Astrocyte (in vitro differentiated cells and primary cell): ENCODE measurements at regions not wholly inside any gene's neighbourhood (a gene's known extent, or its start where the extent isn't known, plus 50 kb on each side); places are given as distances from the start of the nearest gene placed in this dataset.

Experiments used
- DNase-seq: peaks from one replicate; pipeline ENCODE4 v3.0.0-alpha.2; 2010; ENCODE audit warnings: low read depth
- FAIRE-seq: peaks from 2 replicates; lab custom pipeline; 2011; peaks lifted over from hg19 to GRCh38; lab: Jason Lieb, UNC
- H2AFZ ChIP-seq: 2 replicates; pipeline ENCODE4 v1.6.0; 2012; ENCODE audit warnings: low read depth, low read length, inconsistent platforms
- H3K27ac ChIP-seq: 2 replicates; pipeline ENCODE4 v1.5.1; 2011; ENCODE audit warnings: low read depth, low read length, inconsistent platforms
- H3K27me3 ChIP-seq: 2 replicates; pipeline ENCODE4 v1.6.0; 2011; ENCODE audit warnings: low read length, inconsistent platforms; ENCODE audit not compliant: insufficient read depth
- H3K36me3 ChIP-seq: 2 replicates; pipeline ENCODE4 v1.5.1; 2011; ENCODE audit warnings: low read length, inconsistent platforms; ENCODE audit not compliant: insufficient read depth
- H3K4me1 ChIP-seq: 2 replicates; pipeline ENCODE4 v1.5.1; 2011; ENCODE audit warnings: low read length, inconsistent platforms; ENCODE audit not compliant: insufficient read depth
- H3K4me2 ChIP-seq: 2 replicates; pipeline ENCODE4 v1.6.0; 2012; ENCODE audit warnings: low read length, inconsistent platforms
- H3K4me3 ChIP-seq: 2 replicates; pipeline ENCODE4 v1.5.1; 2011; ENCODE audit warnings: low read depth, mild to moderate bottlenecking, low read length, inconsistent platforms; ENCODE audit not compliant: insufficient read depth
- H3K79me2 ChIP-seq: 2 replicates; pipeline ENCODE4 v1.6.0; 2012; ENCODE audit warnings: mild to moderate bottlenecking, low read length, inconsistent platforms; ENCODE audit not compliant: insufficient read depth
- H3K9ac ChIP-seq: 2 replicates; pipeline ENCODE4 v1.6.0; 2012; ENCODE audit warnings: mild to moderate bottlenecking, low read length, inconsistent platforms
- H3K9me3 ChIP-seq: 2 replicates; pipeline ENCODE4 v1.5.1; 2012; ENCODE audit warnings: low read depth, mild to moderate bottlenecking, low read length, inconsistent platforms; ENCODE audit not compliant: insufficient read depth
- H4K20me1 ChIP-seq: 2 replicates; pipeline ENCODE4 v1.6.0; 2012; ENCODE audit warnings: low read length, inconsistent platforms; ENCODE audit not compliant: insufficient read depth
- H3K27ac Mint-ChIP-seq: one replicate; pipeline ENCODE4 v1.8.0; 2021; ENCODE audit warnings: mild to moderate bottlenecking, mixed read lengths; ENCODE audit not compliant: unreplicated experiment
- H3K27me3 Mint-ChIP-seq: one replicate; pipeline ENCODE4 v1.8.0; 2021; ENCODE audit warnings: low read depth, mixed read lengths; ENCODE audit not compliant: unreplicated experiment
- H3K36me3 Mint-ChIP-seq: one replicate; pipeline ENCODE4 v1.8.0; 2021; ENCODE audit warnings: low read depth, mixed read lengths; ENCODE audit not compliant: unreplicated experiment
- H3K4me1 Mint-ChIP-seq: one replicate; pipeline ENCODE4 v1.8.0; 2021; ENCODE audit warnings: low read depth, mixed read lengths; ENCODE audit not compliant: unreplicated experiment
- H3K4me3 Mint-ChIP-seq: one replicate; pipeline ENCODE4 v1.8.0; 2021; ENCODE audit warnings: mild to moderate bottlenecking, moderate library complexity, mixed read lengths; ENCODE audit not compliant: unreplicated experiment
- H3K9me3 Mint-ChIP-seq: one replicate; pipeline ENCODE4 v1.8.0; 2021; ENCODE audit warnings: mild to moderate bottlenecking, mixed read lengths; ENCODE audit not compliant: unreplicated experiment
- EZH2 ChIP-seq: IDR thresholded peaks from 2 replicates; pipeline ENCODE4 v1.6.1; 2012; ENCODE audit warnings: mild to moderate bottlenecking, low read length, inconsistent platforms; ENCODE audit not compliant: insufficient read depth
- TF ChIP-seq, protein P1 (sequence below): IDR thresholded peaks from 2 replicates; pipeline ENCODE4 v1.5.1; 2011; ENCODE audit warnings: low read depth, mild to moderate bottlenecking, inconsistent platforms, low read length, moderate library complexity; ENCODE audit not compliant: insufficient read depth

DNA sequence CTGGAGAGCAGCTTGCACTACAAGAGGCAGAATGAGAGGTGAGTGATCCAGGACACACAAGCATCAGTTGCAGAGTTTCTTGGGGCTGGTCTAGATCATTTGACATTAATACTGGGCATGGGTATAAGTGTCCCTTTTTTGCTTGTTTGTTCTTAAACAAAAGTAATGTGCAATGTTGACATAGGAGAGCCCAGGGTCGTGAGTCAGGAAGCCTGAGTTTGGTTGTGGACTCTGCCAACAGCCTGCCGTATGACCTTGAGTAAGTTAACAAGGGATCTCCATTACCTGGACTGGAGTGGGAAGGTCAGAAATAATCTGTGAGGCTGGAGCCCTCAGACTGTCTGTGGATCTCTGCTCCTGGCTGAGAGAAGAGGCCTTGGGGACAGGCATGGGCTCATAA, 170.3 kb downstream of the KCNA5 start:
- no peaks in the 10 kb centered on the region for H3K4me1 Mint-ChIP-seq
- no peak overlapping the region for H3K9ac ChIP-seq
- peaks cover 3% of the 10 kb centered on the region for H3K9me3 Mint-ChIP-seq
- no peaks in the 10 kb centered on the region for H3K27me3 ChIP-seq
- no peak overlapping the region for H3K27ac Mint-ChIP-seq
- no peak overlapping the region for H3K4me3 ChIP-seq
- no peaks in the 10 kb centered on the region for H3K36me3 Mint-ChIP-seq
- no peaks in the 10 kb centered on the region for H3K79me2 ChIP-seq
- H3K4me3 Mint-ChIP-seq = no peak overlapping the region
- no peak overlapping the region for H2AFZ ChIP-seq
- H3K4me2 ChIP-seq = no peak overlapping the region
- peaks cover 85% of the 10 kb centered on the region for H3K27me3 Mint-ChIP-seq
- no peaks in the 10 kb centered on the region for H3K36me3 ChIP-seq
- no peaks in the 10 kb centered on the region for H4K20me1 ChIP-seq
- no peak overlapping the region for H3K27ac ChIP-seq
- no peaks in the 10 kb centered on the region for H3K4me1 ChIP-seq
- DNase-seq (no peak), FAIRE-seq (no peak)
- no peaks in the 10 kb centered on the region for H3K9me3 ChIP-seq
- TF ChIP-seq, protein P1, sequence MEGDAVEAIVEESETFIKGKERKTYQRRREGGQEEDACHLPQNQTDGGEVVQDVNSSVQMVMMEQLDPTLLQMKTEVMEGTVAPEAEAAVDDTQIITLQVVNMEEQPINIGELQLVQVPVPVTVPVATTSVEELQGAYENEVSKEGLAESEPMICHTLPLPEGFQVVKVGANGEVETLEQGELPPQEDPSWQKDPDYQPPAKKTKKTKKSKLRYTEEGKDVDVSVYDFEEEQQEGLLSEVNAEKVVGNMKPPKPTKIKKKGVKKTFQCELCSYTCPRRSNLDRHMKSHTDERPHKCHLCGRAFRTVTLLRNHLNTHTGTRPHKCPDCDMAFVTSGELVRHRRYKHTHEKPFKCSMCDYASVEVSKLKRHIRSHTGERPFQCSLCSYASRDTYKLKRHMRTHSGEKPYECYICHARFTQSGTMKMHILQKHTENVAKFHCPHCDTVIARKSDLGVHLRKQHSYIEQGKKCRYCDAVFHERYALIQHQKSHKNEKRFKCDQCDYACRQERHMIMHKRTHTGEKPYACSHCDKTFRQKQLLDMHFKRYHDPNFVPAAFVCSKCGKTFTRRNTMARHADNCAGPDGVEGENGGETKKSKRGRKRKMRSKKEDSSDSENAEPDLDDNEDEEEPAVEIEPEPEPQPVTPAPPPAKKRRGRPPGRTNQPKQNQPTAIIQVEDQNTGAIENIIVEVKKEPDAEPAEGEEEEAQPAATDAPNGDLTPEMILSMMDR = no peak
- no peak for TF ChIP-seq EZH2

DNA sequence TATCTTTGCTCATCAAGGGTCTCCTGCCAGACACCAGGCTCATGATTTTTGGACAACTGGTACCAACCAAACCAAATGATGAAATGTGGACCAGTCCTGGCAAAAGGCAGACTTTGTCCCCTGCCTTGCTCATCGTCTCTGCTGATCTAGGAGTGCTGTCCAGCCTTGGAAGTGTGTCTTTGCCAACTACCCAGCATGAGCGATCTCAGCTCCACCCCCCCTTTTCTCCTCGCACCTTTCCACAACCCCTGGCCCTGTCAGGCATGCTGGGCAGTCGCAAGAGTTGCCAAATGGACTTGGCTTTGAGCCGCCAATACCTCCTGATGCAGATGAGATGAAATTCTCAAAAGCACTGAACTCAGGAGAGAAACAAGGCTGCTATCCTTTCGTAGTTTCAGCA, 174.3 kb downstream of the KCNA5 start:
- Histone ChIP-seq H3K27ac (no peak overlapping the region), H3K4me3 (no peak overlapping the region), H3K36me3 (no peaks in the 10 kb centered on the region), H3K4me1 (no peaks in the 10 kb centered on the region), H4K20me1 (no peaks in the 10 kb centered on the region), H3K27me3 (no peaks in the 10 kb centered on the region), H2AFZ (no peak overlapping the region), H3K9me3 (no peaks in the 10 kb centered on the region), H3K4me2 (no peak overlapping the region), H3K9ac (no peak overlapping the region), H3K79me2 (no peaks in the 10 kb centered on the region)
- H3K27me3 Mint-ChIP-seq = peaks cover 65% of the 10 kb centered on the region
- DNase-seq (no peak), FAIRE-seq (no peak)
- peaks cover 13% of the 10 kb centered on the region for H3K4me1 Mint-ChIP-seq
- no peaks in the 10 kb centered on the region for H3K36me3 Mint-ChIP-seq
- no peak overlapping the region for H3K27ac Mint-ChIP-seq
- peaks cover 5% of the 10 kb centered on the region for H3K9me3 Mint-ChIP-seq
- TF ChIP-seq, protein P1 = no peak
- no peak for TF ChIP-seq EZH2
- H3K4me3 Mint-ChIP-seq = no peak overlapping the region

DNA sequence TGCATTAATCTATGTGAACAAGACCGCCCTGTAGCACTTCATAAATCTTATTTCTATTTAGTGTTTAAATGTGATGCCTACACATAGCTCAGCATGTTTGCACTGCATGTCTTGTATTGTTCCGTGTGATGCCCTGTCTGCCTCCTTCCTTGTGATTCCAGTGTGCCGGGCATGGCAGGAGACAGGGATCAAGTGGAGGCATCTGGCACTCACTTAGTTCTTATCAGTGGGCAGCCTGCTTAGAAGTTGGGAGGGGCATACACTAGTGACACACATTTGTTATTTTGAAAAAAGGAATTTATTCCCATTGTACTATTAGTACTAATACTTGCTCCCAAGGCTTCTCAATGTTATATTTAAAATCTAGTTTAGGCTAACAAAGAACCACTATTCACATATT, 176.4 kb downstream of the KCNA5 start:
- Histone ChIP-seq H3K4me1 (no peaks in the 10 kb centered on the region), H3K4me2 (no peak overlapping the region)
- no peaks in the 10 kb centered on the region for H3K36me3 Mint-ChIP-seq

More for the DNA sequence above, 176.4 kb downstream of the KCNA5 start:
- H3K4me3 Mint-ChIP-seq = no peak overlapping the region
- Histone ChIP-seq H3K9ac (no peak overlapping the region), H3K36me3 (no peaks in the 10 kb centered on the region), H2AFZ (no peak overlapping the region), H4K20me1 (no peaks in the 10 kb centered on the region), H3K27ac (no peak overlapping the region), H3K27me3 (no peaks in the 10 kb centered on the region), H3K4me3 (no peak overlapping the region), H3K79me2 (no peaks in the 10 kb centered on the region), H3K9me3 (no peaks in the 10 kb centered on the region)
- peaks cover 2% of the 10 kb centered on the region for H3K9me3 Mint-ChIP-seq
- FAIRE-seq (no peak), DNase-seq (no peak)
- H3K4me1 Mint-ChIP-seq = peaks cover 13% of the 10 kb centered on the region
- TF ChIP-seq EZH2 = no peak
- TF ChIP-seq, protein P1 = no peak
- H3K27me3 Mint-ChIP-seq = peaks cover 59% of the 10 kb centered on the region
- no peak overlapping the region for H3K27ac Mint-ChIP-seq
